Thymus (tissue), 11 donors: ENCODE measurements at regions not wholly inside any gene's neighbourhood (a gene's known extent, or its start where the extent isn't known, plus 50 kb on each side); places are given as distances from the start of the nearest gene placed in this dataset.

Experiments
- DNase-seq, 9 donors: peaks; one replicate each; pipeline ENCODE4 v3.0.0-alpha.2; 2013; ENCODE audit warnings: low spot score in 9 of 9, low read depth in 6 of 9, missing footprints in 1 of 9
- H3K27ac ChIP-seq, 2 donors: one replicate each; pipeline ENCODE4 v1.5.1; 2013; ENCODE audit warnings: control low read depth in 1 of 2, low read depth in 1 of 2, low read length in 1 of 2, mild to moderate bottlenecking in 1 of 2, moderate library complexity in 1 of 2
- H3K27me3 ChIP-seq, 2 donors: one replicate each; pipeline ENCODE4 v1.5.1; 2013; ENCODE audit warnings: low read length in 1 of 2; ENCODE audit not compliant: control insufficient read depth in 2 of 2, insufficient read depth in 1 of 2
- H3K36me3 ChIP-seq, 2 donors: one replicate each; pipeline ENCODE4 v1.5.1; 2013; ENCODE audit warnings: low read length in 1 of 2, mild to moderate bottlenecking in 1 of 2, moderate library complexity in 1 of 2; ENCODE audit not compliant: control insufficient read depth in 2 of 2, insufficient read depth in 2 of 2
- H3K4me1 ChIP-seq, 2 donors: one replicate each; pipeline ENCODE4 v1.5.1; 2013; ENCODE audit warnings: low read length in 2 of 2; ENCODE audit not compliant: control insufficient read depth in 2 of 2, insufficient read depth in 2 of 2
- H3K4me3 ChIP-seq, 2 donors: one replicate each; pipeline ENCODE4 v1.5.1; 2013; ENCODE audit warnings: low read length in 2 of 2, control low read depth in 1 of 2, mild to moderate bottlenecking in 1 of 2
- H3K9me3 ChIP-seq, 2 donors: one replicate each; pipeline ENCODE4 v1.5.1; 2013; ENCODE audit warnings: low read length in 1 of 2, mild to moderate bottlenecking in 1 of 2; ENCODE audit not compliant: control insufficient read depth in 2 of 2, insufficient read depth in 1 of 2
- WGBS: extraction: QIAGEN DNeasy Blood & Tissue Kit; methylation state at CpG from one replicate; pipeline ENCODE4 v1.1.7; 2013; 5-methylcytosine and 5-hydroxymethylcytosine counted together
- donor health status: healthy.

DNA sequence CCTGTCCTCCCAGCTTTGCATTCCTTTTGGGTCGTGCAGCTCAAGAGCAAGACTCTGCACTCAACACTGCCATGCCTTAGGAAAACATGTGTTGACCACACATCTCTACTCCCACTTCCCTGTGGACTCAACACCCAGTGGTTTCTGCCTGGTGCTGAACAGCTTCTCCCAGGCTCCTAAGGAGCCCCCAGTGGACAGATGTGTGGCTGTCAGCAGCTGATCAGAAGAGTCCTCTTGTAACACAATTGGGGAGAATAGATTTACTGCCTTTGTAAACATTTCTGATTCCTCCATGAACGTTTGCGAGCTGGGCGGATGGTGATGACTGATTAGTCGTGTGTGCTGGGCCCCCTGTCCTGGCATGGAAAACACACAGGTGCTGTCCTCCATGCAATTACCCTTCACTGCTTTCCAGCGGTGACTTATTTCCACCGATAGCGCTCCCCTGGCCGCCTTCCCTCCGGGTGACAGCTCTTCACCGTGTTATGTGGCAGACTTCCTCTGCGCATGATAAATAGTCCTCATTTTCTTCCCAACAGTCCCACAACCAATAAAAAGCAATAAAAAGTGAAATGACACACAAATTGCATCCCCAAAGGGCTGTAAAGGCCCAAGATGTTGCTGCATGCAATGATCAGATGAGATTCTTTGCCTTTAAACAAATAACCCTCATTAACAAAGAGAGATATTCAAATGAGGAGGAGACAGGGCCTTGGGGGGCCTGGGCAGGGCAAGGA lies 249.4 kb upstream of the AJAP1 start:
- Histone ChIP-seq H3K4me3 (no peak overlapping the region), H3K36me3 (no peaks in the 10 kb centered on the region), H3K4me1 (no peaks in the 10 kb centered on the region), H3K27me3 (no peaks in the 10 kb centered on the region), H3K9me3 (peaks cover 0 to 1% of the 10 kb centered on the region in 2 donors), H3K27ac (no peak overlapping the region)
- no peak for DNase-seq
- 72% methylated on average over 12 of the region's 12 CpGs for WGBS

DNA sequence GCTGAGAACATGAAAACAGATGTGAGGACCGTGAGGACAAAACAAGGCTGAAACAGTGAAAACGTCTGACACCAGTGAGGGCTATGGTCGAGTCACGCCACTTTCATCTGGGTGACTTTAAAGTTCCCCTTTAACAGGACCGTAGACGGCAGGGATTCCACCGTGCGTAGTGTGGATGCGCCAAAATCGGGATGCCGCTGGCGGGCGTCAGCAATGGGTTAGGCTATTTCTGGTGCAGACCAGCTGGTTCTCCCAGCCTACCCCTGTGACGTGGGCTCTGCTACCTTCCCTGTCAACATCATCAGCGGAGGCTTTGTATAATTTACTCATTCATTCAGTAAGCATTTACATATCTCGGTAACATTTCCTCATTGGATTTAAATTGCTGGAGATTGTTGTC lies 246.6 kb upstream of the AJAP1 start:
- 92% methylated on average over 16 of the region's 16 CpGs for WGBS
- Histone ChIP-seq H3K27me3 (no peaks in the 10 kb centered on the region), H3K4me3 (no peak overlapping the region), H3K9me3 (peaks cover 0 to 1% of the 10 kb centered on the region in 2 donors), H3K4me1 (no peaks in the 10 kb centered on the region), H3K36me3 (no peaks in the 10 kb centered on the region), H3K27ac (no peak overlapping the region)
- no peak for DNase-seq

DNA sequence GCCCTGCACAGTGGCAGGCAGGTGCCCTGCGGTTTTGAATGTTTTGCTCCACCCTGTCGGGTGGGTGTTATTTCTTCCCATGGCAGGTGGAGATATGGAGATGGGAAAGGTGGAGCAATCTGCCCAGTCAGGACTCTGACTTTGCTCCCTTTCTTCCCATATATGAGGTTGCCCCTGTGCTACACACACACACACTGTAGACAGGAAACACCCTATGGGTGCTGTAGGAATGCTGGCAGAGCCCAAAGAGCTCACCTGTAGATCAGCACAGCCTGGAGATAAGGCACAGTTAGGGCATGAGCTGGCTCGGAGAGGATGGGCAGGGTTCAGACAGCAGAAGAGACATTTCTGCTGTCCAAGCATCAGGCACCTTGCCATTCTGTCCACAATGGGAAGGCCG lies 246.0 kb upstream of the AJAP1 start:
- Histone ChIP-seq H3K9me3 (peaks cover 0 to 1% of the 10 kb centered on the region in 2 donors), H3K27me3 (no peaks in the 10 kb centered on the region), H3K36me3 (no peaks in the 10 kb centered on the region), H3K4me3 (no peak overlapping the region), H3K27ac (no peak overlapping the region), H3K4me1 (no peaks in the 10 kb centered on the region)
- DNase-seq, result no peak
- WGBS, result 86% methylated on average over 4 of the region's 4 CpGs

DNA sequence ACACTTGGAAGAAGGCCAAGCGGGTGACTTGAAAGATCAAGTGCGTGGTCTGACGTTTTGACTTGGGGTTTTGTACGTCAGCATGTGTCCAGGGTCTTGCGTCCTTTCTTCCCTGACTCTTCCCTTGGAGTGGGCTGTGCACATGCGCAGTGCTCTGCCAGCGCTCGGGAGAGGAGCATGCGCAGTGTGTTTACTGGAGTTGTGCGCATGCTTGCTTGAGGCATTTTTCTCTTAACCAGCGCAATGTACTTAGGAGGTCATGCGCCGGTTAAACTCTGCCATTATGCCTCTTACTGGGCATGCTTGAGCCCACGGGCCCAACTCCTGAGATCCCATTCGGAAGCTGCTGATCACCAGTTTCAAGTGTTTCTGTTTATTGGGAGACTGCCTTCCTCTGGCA lies 242.5 kb upstream of the AJAP1 start:
- DNase-seq, result no peak
- H3K4me1 ChIP-seq, result no peaks in the 10 kb centered on the region
- H3K36me3 ChIP-seq, result no peaks in the 10 kb centered on the region
- 95% methylated on average over 15 of the region's 15 CpGs for WGBS
- peaks cover 1 to 3% of the 10 kb centered on the region in 2 donors for H3K9me3 ChIP-seq
- H3K4me3 ChIP-seq, result no peak overlapping the region
- no peak overlapping the region for H3K27ac ChIP-seq
- no peaks in the 10 kb centered on the region for H3K27me3 ChIP-seq

DNA sequence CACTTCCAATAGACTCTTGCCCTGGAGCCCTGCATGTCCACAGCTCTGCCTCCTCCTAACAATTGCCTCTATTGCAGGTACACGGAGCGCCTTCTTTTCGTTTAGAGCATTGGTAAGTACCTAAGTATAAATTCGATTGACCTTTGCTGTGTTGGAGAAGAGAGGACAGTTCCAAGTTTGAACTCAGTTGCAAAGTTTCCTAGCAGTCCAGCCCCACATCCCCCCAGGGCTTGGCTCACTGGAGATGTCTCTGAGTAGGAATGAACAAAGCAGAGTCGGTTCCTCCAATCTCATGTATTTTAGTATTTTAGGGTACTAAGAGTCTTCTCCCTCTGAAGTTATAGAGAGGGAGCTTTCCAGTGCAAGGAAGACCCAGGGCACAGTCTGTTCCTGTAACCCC lies 238.9 kb upstream of the AJAP1 start:
- H3K4me3 ChIP-seq, result no peak overlapping the region
- H3K4me1 ChIP-seq, result no peaks in the 10 kb centered on the region
- H3K27me3 ChIP-seq, result no peaks in the 10 kb centered on the region
- 98% methylated on average over 5 of the region's 5 CpGs for WGBS
- H3K36me3 ChIP-seq, result no peaks in the 10 kb centered on the region
- no peak for DNase-seq
- H3K27ac ChIP-seq, result no peak overlapping the region
- peaks cover 0 to 10% of the 10 kb centered on the region in 2 donors for H3K9me3 ChIP-seq

DNA sequence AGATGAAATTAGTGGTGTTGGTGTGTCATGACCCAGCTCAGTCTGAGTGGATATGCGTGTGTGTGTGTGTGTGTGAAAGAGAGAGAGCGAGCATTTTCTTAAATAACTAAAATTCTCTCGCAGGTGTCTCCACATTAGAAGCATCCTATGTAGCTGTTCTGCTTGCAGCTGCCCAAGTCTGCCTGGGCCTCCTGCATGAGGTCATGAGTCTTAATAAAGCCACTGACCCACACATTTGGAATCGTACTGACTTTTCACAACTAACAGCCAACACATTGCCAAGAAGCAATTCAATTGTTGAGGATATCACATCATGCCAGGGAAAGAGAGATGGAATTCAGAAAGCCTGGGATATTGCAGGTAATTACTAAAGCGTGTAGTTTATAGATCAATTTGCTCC lies 238.2 kb upstream of the AJAP1 start:
- no peaks in the 10 kb centered on the region for H3K4me1 ChIP-seq
- no peaks in the 10 kb centered on the region for H3K36me3 ChIP-seq
- 70% methylated on average over 5 of the region's 5 CpGs for WGBS
- no peak for DNase-seq
- H3K27me3 ChIP-seq, result no peaks in the 10 kb centered on the region
- H3K4me3 ChIP-seq, result no peak overlapping the region
- H3K9me3 ChIP-seq, result peaks cover 0 to 10% of the 10 kb centered on the region in 2 donors
- H3K27ac ChIP-seq, result no peak overlapping the region

DNA sequence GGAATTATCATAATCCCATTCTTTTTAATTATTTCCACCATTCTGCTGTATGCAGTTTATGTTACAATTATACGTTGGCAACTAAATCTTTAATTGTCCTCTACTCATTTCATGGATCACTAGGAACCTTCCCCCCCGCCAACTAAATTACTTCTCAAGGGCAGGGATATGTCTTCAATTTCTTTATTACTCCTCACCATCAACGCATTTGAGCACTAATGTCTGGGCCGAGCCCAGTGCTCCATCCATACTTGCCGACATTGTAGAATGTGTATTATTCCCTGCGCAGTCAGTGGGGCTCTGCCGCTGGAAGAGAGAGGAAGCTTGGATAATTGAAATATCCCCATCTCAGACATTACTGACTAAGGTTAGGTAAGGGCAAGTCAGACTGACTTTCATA lies 236.4 kb upstream of the AJAP1 start:
- WGBS, result 91% methylated on average over 7 of the region's 7 CpGs
- Histone ChIP-seq H3K27me3 (no peaks in the 10 kb centered on the region), H3K4me1 (no peaks in the 10 kb centered on the region), H3K4me3 (no peak overlapping the region), H3K27ac (no peak overlapping the region), H3K36me3 (no peaks in the 10 kb centered on the region), H3K9me3 (peaks cover 0 to 17% of the 10 kb centered on the region in 2 donors)
- no peak for DNase-seq

DNA sequence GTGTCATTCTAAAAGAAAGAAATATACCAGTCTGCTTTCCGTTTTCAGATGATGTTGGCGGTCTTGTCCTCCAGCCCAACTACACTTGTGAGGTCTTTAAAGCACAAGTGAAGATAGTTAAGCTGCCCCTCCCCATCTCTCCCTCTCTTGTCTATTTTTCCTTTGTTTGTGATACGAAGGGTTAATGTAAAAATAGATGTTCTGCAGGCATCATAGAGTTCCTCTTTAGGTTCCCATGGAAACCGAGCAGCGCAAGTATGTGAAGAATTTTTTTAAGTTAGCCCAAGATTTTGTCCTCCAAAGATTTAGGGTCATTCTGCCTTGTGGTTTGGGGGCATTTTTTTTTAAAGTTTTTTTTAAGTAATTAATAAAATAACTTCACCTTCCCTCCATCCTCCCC lies 232.4 kb upstream of the AJAP1 start:
- Histone ChIP-seq H3K27me3 (no peaks in the 10 kb centered on the region), H3K4me3 (no peak overlapping the region), H3K9me3 (peaks cover 0 to 26% of the 10 kb centered on the region in 2 donors), H3K4me1 (no peaks in the 10 kb centered on the region), H3K36me3 (no peaks in the 10 kb centered on the region), H3K27ac (no peak overlapping the region)
- 44% methylated on average over 5 of the region's 5 CpGs for WGBS
- DNase-seq, result no peak

DNA sequence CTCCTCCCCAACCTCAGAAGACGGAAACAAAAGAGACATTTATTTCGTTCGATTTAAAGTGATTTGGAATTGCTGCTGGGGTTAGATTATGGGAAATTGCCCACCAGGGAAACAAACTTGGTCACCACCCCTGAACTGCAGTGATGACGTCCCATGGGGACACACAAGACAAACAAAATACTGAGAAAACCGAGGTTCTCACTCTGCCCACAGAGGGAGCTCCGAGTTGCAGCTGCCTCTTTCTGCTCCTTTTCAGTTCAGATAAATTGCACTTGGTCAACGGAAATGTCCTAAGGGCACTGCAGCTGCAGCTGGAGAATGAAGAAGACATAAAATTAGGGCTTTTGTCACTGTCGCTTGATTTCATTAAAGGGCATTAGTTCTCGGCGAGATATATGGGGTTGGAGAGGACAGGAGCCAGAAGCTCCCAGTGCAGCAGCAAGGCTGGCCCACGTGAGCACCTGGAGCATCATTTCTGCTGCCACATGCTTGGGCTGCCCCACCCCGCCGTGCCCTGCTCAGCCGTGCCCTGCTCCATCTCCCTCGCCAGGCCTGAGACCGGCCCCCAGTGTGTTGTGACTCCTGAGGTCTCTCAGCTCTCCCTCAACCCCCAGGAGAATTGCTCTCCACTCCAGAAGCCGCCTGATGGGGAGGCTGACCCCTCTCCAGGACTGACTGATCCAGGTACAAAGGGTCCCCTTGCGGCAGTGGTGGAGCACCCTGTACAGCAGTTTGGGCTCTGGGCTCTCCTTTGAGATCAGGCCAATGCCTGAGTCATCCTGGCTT lies 231.7 kb upstream of the AJAP1 start:
- H3K36me3 ChIP-seq, result no peaks in the 10 kb centered on the region
- no peak overlapping the region for H3K4me3 ChIP-seq
- no peak for DNase-seq
- 73% methylated on average over 18 of the region's 18 CpGs for WGBS
- H3K27me3 ChIP-seq, result no peaks in the 10 kb centered on the region
- no peak overlapping the region for H3K27ac ChIP-seq
- H3K9me3 ChIP-seq, result peaks cover 0 to 25% of the 10 kb centered on the region in 2 donors
- H3K4me1 ChIP-seq, result no peaks in the 10 kb centered on the region
